Kidney (tissue), 13 donors: ENCODE measurements at regions not wholly inside any gene's neighbourhood (a gene's known extent, or its start where the extent isn't known, plus 50 kb on each side); places are given as distances from the start of the nearest gene placed in this dataset.

Experiments
- DNase-seq, 5 donors: peaks; one replicate each; pipeline ENCODE4 v3.0.0-alpha.2; 2013 to 2020
- FAIRE-seq: peaks from 2 replicates; lab custom pipeline; 2012; peaks lifted over from hg19 to GRCh38; lab: Jason Lieb, UNC
- H3K27ac ChIP-seq, 2 donors: one replicate each; pipeline ENCODE4 v1.7.0; 2013; ENCODE audit warnings: low read depth in 2 of 2, low read length in 2 of 2, inconsistent platforms in 1 of 2
- H3K27me3 ChIP-seq: one replicate; pipeline ENCODE4 v1.7.1; 2013; ENCODE audit warnings: low read length, inconsistent platforms; ENCODE audit not compliant: control insufficient read depth, insufficient read depth
- H3K36me3 ChIP-seq, 3 donors: one replicate each; pipeline versions ENCODE4 v1.7.0 to v1.7.1; 2013; ENCODE audit warnings: low read length in 3 of 3, control low read depth in 1 of 3, inconsistent platforms in 1 of 3; ENCODE audit not compliant: insufficient read depth in 3 of 3, control insufficient read depth in 2 of 3
- H3K4me1 ChIP-seq, 3 donors: one replicate each; pipeline versions ENCODE4 v1.7.0 to v1.7.1; 2013; ENCODE audit warnings: low read length in 3 of 3, inconsistent platforms in 1 of 3, low read depth in 1 of 3; ENCODE audit not compliant: control insufficient read depth in 2 of 3, insufficient read depth in 2 of 3
- H3K4me3 ChIP-seq, 3 donors: one replicate each; pipeline versions ENCODE4 v1.7.0 to v1.8.1; 2013; ENCODE audit warnings: low read length in 3 of 3, control low read depth in 1 of 3, inconsistent platforms in 1 of 3
- H3K9ac ChIP-seq, 3 donors: one replicate each; pipeline versions ENCODE4 v1.7.0 to v1.7.1; 2013; ENCODE audit warnings: low read length in 3 of 3, control low read depth in 1 of 3, inconsistent platforms in 1 of 3
- H3K9me3 ChIP-seq, 3 donors: one replicate each; pipeline versions ENCODE4 v1.7.0 to v1.7.1; 2013; ENCODE audit warnings: low read length in 3 of 3, control low read depth in 1 of 3, inconsistent platforms in 1 of 3; ENCODE audit not compliant: control insufficient read depth in 2 of 3, insufficient read depth in 1 of 3
- CTCF ChIP-seq: IDR thresholded peaks from 3 replicates; pipeline ENCODE4 v1.5.1; 2012; ENCODE audit warnings: mild to moderate bottlenecking, moderate library complexity, borderline replicate concordance; ENCODE audit not compliant: insufficient read depth; ENCODE audit errors: extremely low read depth
- intact Hi-C: fragments of 100-400 bp; cut with DNase I; formaldehyde crosslinking; loops from one replicate; pipeline ENCODE4 v1.11.1; 2022
- donor health status: control.
- donor health status: control.
- donor health status: control.
- donor health status: control.
- donor health status: control.
- donor health status: DM: yes; HTN: yes; CAD: no.
- donor health status: Normal renal cell carcinoma (clear cell type).

GRCh38 chr1:38466487-38466886 lies 393.1 kb downstream of the RRAGC start:
- Histone ChIP-seq H3K9me3 (no peaks in the 10 kb centered on the region), H3K27ac (no peak overlapping the region), H3K27me3 (no peaks in the 10 kb centered on the region), H3K4me3 (no peak overlapping the region), H3K4me1 (peaks cover 0 to 3% (median 0%) of the 10 kb centered on the region in 3 donors), H3K9ac (no peak overlapping the region), H3K36me3 (no peaks in the 10 kb centered on the region)
- intact Hi-C loops: no loop called here
- DNase-seq (no peak), FAIRE-seq (no peak)
- TF ChIP-seq CTCF: no peak

GRCh38 chr1:38465460-38465859 lies 394.1 kb downstream of the RRAGC start:
- no peak for TF ChIP-seq CTCF
- no peak for FAIRE-seq
- Histone ChIP-seq H3K4me1 (peaks cover 0 to 3% (median 0%) of the 10 kb centered on the region in 3 donors), H3K27me3 (no peaks in the 10 kb centered on the region), H3K9ac (no peak overlapping the region), H3K27ac (no peak overlapping the region), H3K4me3 (no peak overlapping the region), H3K36me3 (no peaks in the 10 kb centered on the region), H3K9me3 (no peaks in the 10 kb centered on the region)
- intact Hi-C loops: no loop called here
- no peak for DNase-seq

GRCh38 chr1:38464071-38464661 lies 395.4 kb downstream of the RRAGC start:
- DNase-seq (peak in 1 of 5 donors; percentile 15), FAIRE-seq (no peak)
- Histone ChIP-seq H3K4me3 (no peak overlapping the region), H3K9ac (no peak overlapping the region), H3K27ac (no peak overlapping the region), H3K27me3 (no peaks in the 10 kb centered on the region), H3K9me3 (no peaks in the 10 kb centered on the region), H3K4me1 (peaks cover 0 to 3% (median 0%) of the 10 kb centered on the region in 3 donors), H3K36me3 (no peaks in the 10 kb centered on the region)
- intact Hi-C loops: no loop called here
- no peak for TF ChIP-seq CTCF

GRCh38 chr1:38463074-38463473 lies 396.5 kb downstream of the RRAGC start:
- H3K4me1 ChIP-seq: peaks cover 0 to 3% (median 0%) of the 10 kb centered on the region in 3 donors
- no peaks in the 10 kb centered on the region for H3K9me3 ChIP-seq
- H3K36me3 ChIP-seq: no peaks in the 10 kb centered on the region
- no peak overlapping the region for H3K4me3 ChIP-seq
- DNase-seq (no peak), FAIRE-seq (no peak)
- no peak overlapping the region for H3K9ac ChIP-seq
- no peaks in the 10 kb centered on the region for H3K27me3 ChIP-seq
- TF ChIP-seq CTCF: no peak
- intact Hi-C loops: no loop called here
- H3K27ac ChIP-seq: no peak overlapping the region
